CD4-positive, alpha-beta T cell (primary cell): ENCODE measurements at regions not wholly inside any gene's neighbourhood (a gene's known extent, or its start where the extent isn't known, plus 50 kb on each side); places are given as distances from the start of the nearest gene placed in this dataset.

Experiments
- ATAC-seq: fragments of 200-7000 bp; cut with Tn5 transposase; one replicate; pipeline ENCODE4 v1.10.0; 2022; ENCODE audit warnings: mild to moderate bottlenecking; ENCODE audit not compliant: poor library complexity
- CTCF ChIA-PET: fragments of 350-600 bp; sonication (Branson Sonifier 250); formaldehyde crosslinking; loops from one replicate; lab custom pipeline; 2021; ENCODE audit warnings: antibody characterized with exemption, inconsistent platforms; lab: Charles Lee
- POLR2A ChIA-PET: fragments of 350-600 bp; sonication (Branson Sonifier 250); formaldehyde crosslinking; loops from one replicate; lab custom pipeline; 2021; ENCODE audit warnings: antibody characterized with exemption, inconsistent platforms; lab: Charles Lee
- DNase-seq, 14 experiments: peaks; one replicate each; pipeline ENCODE4 v3.0.0-alpha.2; 2013 to 2020; ENCODE audit warnings: mixed read lengths in 2 of 14
- H3K27ac ChIP-seq, 2 donors: one replicate each; pipeline versions ENCODE4 v1.5.1 to v1.7.0; 2013; ENCODE audit warnings: low read length in 2 of 2, low read depth in 1 of 2, mild to moderate bottlenecking in 1 of 2
- H3K27me3 ChIP-seq, 2 experiments: 1 replicate in 1 of 2; 2 replicates in 1 of 2; pipeline versions ENCODE4 v1.6.1 to v1.7.0; 2013; ENCODE audit warnings: low read length in 2 of 2, control low read depth in 1 of 2, mild to moderate bottlenecking in 1 of 2, moderate library complexity in 1 of 2; ENCODE audit not compliant: insufficient read depth in 2 of 2, control insufficient read depth in 1 of 2
- H3K36me3 ChIP-seq: one replicate; pipeline ENCODE4 v1.6.1; 2013; ENCODE audit warnings: low read length, control low read depth; ENCODE audit not compliant: insufficient read depth
- H3K4me1 ChIP-seq: one replicate; pipeline ENCODE4 v1.6.1; 2013; ENCODE audit warnings: low read length, control low read depth; ENCODE audit not compliant: insufficient read depth
- H3K4me3 ChIP-seq: one replicate; pipeline ENCODE4 v1.5.1; 2013; ENCODE audit warnings: mild to moderate bottlenecking, low read length, moderate library complexity
- H3K9me3 ChIP-seq, 2 experiments: 1 replicate in 1 of 2; 2 replicates in 1 of 2; pipeline versions ENCODE4 v1.6.1 to v1.7.0; 2013; ENCODE audit warnings: low read length in 2 of 2, mild to moderate bottlenecking in 2 of 2, control low read depth in 1 of 2, moderate library complexity in 1 of 2; ENCODE audit not compliant: control insufficient read depth in 1 of 2, insufficient read depth in 1 of 2
- H3K27ac Mint-ChIP-seq: one replicate; pipeline ENCODE4 v1.8.0; 2020; ENCODE audit warnings: mixed read lengths
- H3K27me3 Mint-ChIP-seq: one replicate; pipeline ENCODE4 v1.8.0; 2021; ENCODE audit warnings: mixed read lengths
- H3K36me3 Mint-ChIP-seq: one replicate; pipeline ENCODE4 v1.8.0; 2021; ENCODE audit warnings: low read depth, mixed read lengths
- H3K4me1 Mint-ChIP-seq: one replicate; pipeline ENCODE4 v1.8.0; 2021; ENCODE audit warnings: low read depth, mixed read lengths
- H3K4me3 Mint-ChIP-seq: one replicate; pipeline ENCODE4 v1.8.0; 2020; ENCODE audit warnings: mild to moderate bottlenecking, mixed read lengths
- H3K9me3 Mint-ChIP-seq: one replicate; pipeline ENCODE4 v1.8.0; 2020; ENCODE audit warnings: mixed read lengths
- intact Hi-C, 2 experiments: fragments of 100-400 bp; cut with DNase I in 1 of 2; cut with micrococcal nuclease in 1 of 2; formaldehyde crosslinking; loops; one replicate each; pipeline versions ENCODE4 v1.15.1 to v1.9.0; 2023 to 2025; cut with DNase I, micrococcal nuclease
- TF ChIP-seq, protein P1 (sequence below): fragments of 200-600 bp; IDR thresholded peaks from one replicate; pipeline ENCODE4 v1.8.0; 2022; ENCODE audit warnings: antibody characterized with exemption, mild to moderate bottlenecking

DNA sequence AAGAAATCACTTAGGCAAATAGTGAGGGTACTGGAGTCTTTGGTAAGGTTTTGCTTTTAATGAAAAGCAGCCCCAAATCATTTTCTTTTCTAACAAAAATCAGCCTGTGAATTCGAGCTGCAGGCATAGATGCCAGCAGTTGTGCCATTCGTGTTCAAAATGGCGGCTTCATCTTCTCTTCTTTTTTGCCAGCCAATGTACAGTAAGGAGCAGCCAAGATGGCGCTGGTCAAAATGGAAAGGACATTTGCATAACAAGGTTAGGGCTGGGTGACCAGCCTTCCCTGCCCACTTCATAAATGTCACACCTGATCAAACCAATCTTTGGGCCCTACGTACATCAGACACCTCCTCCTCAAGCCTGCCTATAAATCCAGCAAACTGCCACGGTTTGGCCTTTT, 100.2 kb upstream of the RGS1 start:
- DNase-seq (no peak), ATAC-seq (no peak)
- Histone ChIP-seq H3K4me3 (no peak overlapping the region), H3K27ac (no peak overlapping the region), H3K9me3 (no peaks in the 10 kb centered on the region), H3K4me1 (no peaks in the 10 kb centered on the region), H3K27me3 (peaks cover 0 to 22% of the 10 kb centered on the region in 2 experiments), H3K36me3 (no peaks in the 10 kb centered on the region)
- intact Hi-C loops, result loop anchor here (1.0 to 10.0 kb wide), 6 partner anchors 37 to 1819 kb away; partner anchors contain the start of gene CDC73 (in 1 of the 2)
- Mint-ChIP-seq H3K27me3 (peaks cover 3% of the 10 kb centered on the region), H3K27ac (no peak overlapping the region), H3K4me3 (no peak overlapping the region), H3K9me3 (no peaks in the 10 kb centered on the region), H3K36me3 (no peaks in the 10 kb centered on the region), H3K4me1 (no peaks in the 10 kb centered on the region)
- CTCF ChIA-PET, result interaction anchor here (1.3 to 2.5 kb wide), 4 partner anchors 137 to 544 kb away, joined by 4 to 11 read pairs (median 6); no protein-coding TSS in a partner anchor
- TF ChIP-seq, protein P1, sequence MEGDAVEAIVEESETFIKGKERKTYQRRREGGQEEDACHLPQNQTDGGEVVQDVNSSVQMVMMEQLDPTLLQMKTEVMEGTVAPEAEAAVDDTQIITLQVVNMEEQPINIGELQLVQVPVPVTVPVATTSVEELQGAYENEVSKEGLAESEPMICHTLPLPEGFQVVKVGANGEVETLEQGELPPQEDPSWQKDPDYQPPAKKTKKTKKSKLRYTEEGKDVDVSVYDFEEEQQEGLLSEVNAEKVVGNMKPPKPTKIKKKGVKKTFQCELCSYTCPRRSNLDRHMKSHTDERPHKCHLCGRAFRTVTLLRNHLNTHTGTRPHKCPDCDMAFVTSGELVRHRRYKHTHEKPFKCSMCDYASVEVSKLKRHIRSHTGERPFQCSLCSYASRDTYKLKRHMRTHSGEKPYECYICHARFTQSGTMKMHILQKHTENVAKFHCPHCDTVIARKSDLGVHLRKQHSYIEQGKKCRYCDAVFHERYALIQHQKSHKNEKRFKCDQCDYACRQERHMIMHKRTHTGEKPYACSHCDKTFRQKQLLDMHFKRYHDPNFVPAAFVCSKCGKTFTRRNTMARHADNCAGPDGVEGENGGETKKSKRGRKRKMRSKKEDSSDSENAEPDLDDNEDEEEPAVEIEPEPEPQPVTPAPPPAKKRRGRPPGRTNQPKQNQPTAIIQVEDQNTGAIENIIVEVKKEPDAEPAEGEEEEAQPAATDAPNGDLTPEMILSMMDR, result no peak
- POLR2A ChIA-PET, result no interaction called here

DNA sequence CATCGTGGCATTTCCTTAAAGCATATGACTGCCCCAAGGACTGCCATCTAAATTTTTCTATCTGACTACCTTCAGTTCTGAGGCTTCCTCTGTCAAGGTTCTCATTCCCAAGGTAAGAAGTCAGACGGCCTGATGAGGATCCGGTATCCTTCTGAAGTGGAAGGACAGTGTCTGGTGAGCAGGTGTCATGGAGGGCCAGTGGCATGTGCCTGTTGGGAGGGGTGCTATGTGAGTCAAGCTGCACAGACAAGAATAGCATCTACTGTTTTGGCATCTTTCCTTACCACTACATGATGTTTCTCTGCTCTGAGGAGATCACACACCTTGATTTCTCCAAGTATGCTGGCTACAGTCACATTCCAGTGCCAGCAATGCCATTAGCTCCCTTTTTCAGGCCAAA, 99.6 kb upstream of the RGS1 start:
- Mint-ChIP-seq H3K27ac (no peak overlapping the region), H3K4me1 (no peaks in the 10 kb centered on the region), H3K9me3 (no peaks in the 10 kb centered on the region), H3K27me3 (no peaks in the 10 kb centered on the region), H3K36me3 (no peaks in the 10 kb centered on the region), H3K4me3 (no peak overlapping the region)
- Histone ChIP-seq H3K27me3 (peaks cover 0 to 19% of the 10 kb centered on the region in 2 experiments), H3K9me3 (no peaks in the 10 kb centered on the region), H3K4me3 (no peak overlapping the region), H3K27ac (no peak overlapping the region), H3K4me1 (no peaks in the 10 kb centered on the region), H3K36me3 (no peaks in the 10 kb centered on the region)
- intact Hi-C loops, result loop anchor here (1.0 to 10.0 kb wide), 8 partner anchors 36 to 1819 kb away; partner anchors contain the start of gene CDC73 (in 1 of the 2)
- DNase-seq (no peak), ATAC-seq (no peak)
- POLR2A ChIA-PET, result no interaction called here
- CTCF ChIA-PET, result interaction anchor here (2.4 kb wide), 1 partner anchor 133 kb away, joined by 10 read pairs; no protein-coding TSS in a partner anchor
- TF ChIP-seq, protein P1, result no peak

DNA sequence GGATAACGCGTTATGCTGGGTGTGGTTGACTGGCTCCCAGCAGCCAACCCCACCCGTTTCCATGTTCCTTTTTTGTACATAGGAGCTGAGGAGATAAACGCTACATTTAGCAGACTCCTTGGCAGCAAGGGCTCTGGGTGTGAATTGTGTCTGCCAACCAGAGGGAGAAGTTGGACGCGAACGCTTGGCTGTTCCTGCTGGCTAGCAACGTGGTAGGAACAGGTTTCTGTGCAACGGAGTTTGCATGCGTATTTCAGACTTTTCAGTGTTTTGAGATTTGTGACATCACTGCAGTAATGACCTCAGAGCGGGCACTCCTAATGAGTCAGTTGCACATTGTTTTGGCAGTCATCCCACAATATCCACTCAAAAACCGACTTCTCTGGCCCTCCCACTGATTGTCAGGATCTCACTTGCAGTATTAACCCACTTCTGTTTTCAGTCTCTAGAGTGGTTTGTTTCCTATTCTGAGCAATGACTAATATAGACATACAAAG, 98.7 kb upstream of the RGS1 start:
- peak in 3 of 14 experiments; percentile 20 to 56 (median 47) for DNase-seq
- no peaks in the 10 kb centered on the region for H3K4me1 Mint-ChIP-seq
- no peaks in the 10 kb centered on the region for H3K4me1 ChIP-seq
- no peaks in the 10 kb centered on the region for H3K9me3 ChIP-seq
- peaks cover 0 to 19% of the 10 kb centered on the region in 2 experiments for H3K27me3 ChIP-seq
- TF ChIP-seq, protein P1, result no peak
- POLR2A ChIA-PET, result interaction anchor here (1.4 kb wide), 2 partner anchors 40 to 331 kb away, joined by 4 to 6 read pairs; no protein-coding TSS in a partner anchor
- H3K36me3 ChIP-seq, result no peaks in the 10 kb centered on the region
- CTCF ChIA-PET, result interaction anchor here (1.1 to 2.4 kb wide), 8 partner anchors 40 to 329 kb away, joined by 3 to 25 read pairs (median 5); no protein-coding TSS in a partner anchor
- no peaks in the 10 kb centered on the region for H3K27me3 Mint-ChIP-seq
- H3K9me3 Mint-ChIP-seq, result no peaks in the 10 kb centered on the region
- no peak overlapping the region for H3K4me3 Mint-ChIP-seq
- no peak overlapping the region for H3K27ac Mint-ChIP-seq
- no peak overlapping the region for H3K4me3 ChIP-seq
- H3K27ac ChIP-seq, result no peak overlapping the region
- no peak for ATAC-seq
- intact Hi-C loops, result loop anchor here (1.0 to 10.0 kb wide), 9 partner anchors 35 to 648 kb away; partner anchors contain the start of gene CDC73 (in 1 of the 2)
- no peaks in the 10 kb centered on the region for H3K36me3 Mint-ChIP-seq
